Fibroblast of lung (primary cell): ENCODE measurements at regions not wholly inside any gene's neighbourhood (a gene's known extent, or its start where the extent isn't known, plus 50 kb on each side); places are given as distances from the start of the nearest gene placed in this dataset.

Source experiments
- DNase-seq, 2 donors: peaks; one replicate each; pipeline versions ENCODE4 v3.0.0 to v3.0.0-alpha.2; 2010; ENCODE audit warnings: low read depth in 2 of 2
- H2AFZ ChIP-seq: 2 replicates; pipeline ENCODE4 v1.5.1; 2012; ENCODE audit warnings: low read length, control low read depth, inconsistent platforms
- H3K27ac ChIP-seq: 2 replicates; pipeline ENCODE4 v1.5.1; 2011; ENCODE audit warnings: low read length, control low read depth; ENCODE audit not compliant: insufficient read depth
- H3K27me3 ChIP-seq: 2 replicates; pipeline ENCODE4 v1.5.1; 2011; ENCODE audit warnings: mild to moderate bottlenecking, low read length; ENCODE audit not compliant: control insufficient read depth, insufficient read depth
- H3K36me3 ChIP-seq: 2 replicates; pipeline ENCODE4 v1.5.1; 2011; ENCODE audit warnings: low read length; ENCODE audit not compliant: control insufficient read depth, insufficient read depth
- H3K4me1 ChIP-seq: 2 replicates; pipeline ENCODE4 v1.5.1; 2011; ENCODE audit warnings: low read length; ENCODE audit not compliant: control insufficient read depth, insufficient read depth; ENCODE audit errors: extremely low read depth
- H3K4me2 ChIP-seq: 2 replicates; pipeline ENCODE4 v1.5.1; 2011; ENCODE audit warnings: low read length, control low read depth; ENCODE audit not compliant: insufficient read depth; ENCODE audit errors: extremely low read depth
- H3K4me3 ChIP-seq, 4 experiments: fragments of 200-600 bp in 1 of 4; sonication (generic) in 1 of 4; replicated peaks in 1 of 4; 2 replicates each; pipeline ENCODE4 v1.5.1; 2011 to 2016; ENCODE audit warnings: low read length in 4 of 4, low read depth in 3 of 4, mild to moderate bottlenecking in 3 of 4, control low read depth in 2 of 4, inconsistent platforms in 1 of 4, mixed read lengths in 1 of 4; ENCODE audit not compliant: insufficient read depth in 1 of 4; ENCODE audit errors: control extremely low read depth in 1 of 4
- H3K79me2 ChIP-seq: 2 replicates; pipeline ENCODE4 v1.5.1; 2012; ENCODE audit warnings: mild to moderate bottlenecking, low read length, inconsistent platforms; ENCODE audit not compliant: control insufficient read depth, insufficient read depth
- H3K9ac ChIP-seq: 2 replicates; pipeline ENCODE4 v1.5.1; 2011; ENCODE audit warnings: mild to moderate bottlenecking, low read length, control low read depth; ENCODE audit not compliant: insufficient read depth
- H3K9me3 ChIP-seq: 2 replicates; pipeline ENCODE4 v1.5.1; 2012; ENCODE audit warnings: low read depth, low read length; ENCODE audit not compliant: control insufficient read depth, insufficient read depth
- H4K20me1 ChIP-seq: 2 replicates; pipeline ENCODE4 v1.5.1; 2011; ENCODE audit warnings: low read length; ENCODE audit not compliant: control insufficient read depth, insufficient read depth; ENCODE audit errors: extremely low read depth
- CTCF ChIP-seq, 2 donors: IDR thresholded peaks in 1 of 2; conservative IDR thresholded peaks in 1 of 2; 1 replicate in 1 of 2; 2 replicates in 1 of 2; pipeline ENCODE4 v1.5.1; 2011 to 2012; ENCODE audit warnings: low read length in 2 of 2, control low read depth in 1 of 2, inconsistent platforms in 1 of 2, low read depth in 1 of 2, mild to moderate bottlenecking in 1 of 2
- EZH2 ChIP-seq: IDR thresholded peaks from 2 replicates; pipeline ENCODE4 v1.5.1; 2012; ENCODE audit warnings: low read length, control low read depth, mild to moderate bottlenecking; ENCODE audit errors: missing control alignments

- Histone ChIP-seq H3K79me2 (no peaks in the 10 kb centered on the region), H3K9ac (no peak overlapping the region), H3K9me3 (no peaks in the 10 kb centered on the region), H3K27me3 (no peaks in the 10 kb centered on the region), H3K27ac (no peak overlapping the region), H2AFZ (no peak overlapping the region), H3K4me3 (no peak overlapping the region), H3K4me2 (no peak overlapping the region), H3K36me3 (no peaks in the 10 kb centered on the region), H3K4me1 (no peaks in the 10 kb centered on the region), H4K20me1 (no peaks in the 10 kb centered on the region)
- DNase-seq, result no peak
- TF ChIP-seq CTCF (conservative IDR thresholded peaks at IDR 0.05 in 1 of 2, IDR thresholded peaks at IDR 0.05 in 1 of 2; ENCODE audit: low read depth in 1 of 2, low read length in 2 of 2) (no peak), EZH2 (no peak)
Observed at GRCh38 chr9:134994926-134995791, 77.4 kb upstream of the FCN1 start.

GRCh38 chr9:134995792-134996120, 78.0 kb upstream of the FCN1 start:
- H3K27me3 ChIP-seq, result no peaks in the 10 kb centered on the region
- no peak overlapping the region for H3K9ac ChIP-seq
- H3K27ac ChIP-seq, result no peak overlapping the region
- DNase-seq, result no peak
- no peaks in the 10 kb centered on the region for H4K20me1 ChIP-seq
- H2AFZ ChIP-seq, result no peak overlapping the region
- H3K36me3 ChIP-seq, result no peaks in the 10 kb centered on the region
- no peak for TF ChIP-seq CTCF (conservative IDR thresholded peaks at IDR 0.05 in 1 of 2, IDR thresholded peaks at IDR 0.05 in 1 of 2; ENCODE audit: low read depth in 1 of 2, low read length in 2 of 2)
- no peak for TF ChIP-seq EZH2
- H3K4me3 ChIP-seq, result no peak overlapping the region
- no peak overlapping the region for H3K4me2 ChIP-seq
- H3K79me2 ChIP-seq, result no peaks in the 10 kb centered on the region
- no peaks in the 10 kb centered on the region for H3K4me1 ChIP-seq
- H3K9me3 ChIP-seq, result no peaks in the 10 kb centered on the region

GRCh38 chr9:134996591-134997530, 79.1 kb upstream of the FCN1 start:
- H3K4me2 ChIP-seq, result no peak overlapping the region
- H3K4me1 ChIP-seq, result no peaks in the 10 kb centered on the region
- no peak overlapping the region for H3K4me3 ChIP-seq
- no peaks in the 10 kb centered on the region for H3K36me3 ChIP-seq
- H4K20me1 ChIP-seq, result no peaks in the 10 kb centered on the region
- DNase-seq, result no peak
- H3K27me3 ChIP-seq, result no peaks in the 10 kb centered on the region
- no peak overlapping the region for H3K27ac ChIP-seq
- TF ChIP-seq EZH2 (no peak), CTCF (conservative IDR thresholded peaks at IDR 0.05 in 1 of 2, IDR thresholded peaks at IDR 0.05 in 1 of 2; ENCODE audit: low read depth in 1 of 2, low read length in 2 of 2) (no peak)
- H3K79me2 ChIP-seq, result no peaks in the 10 kb centered on the region
- no peak overlapping the region for H3K9ac ChIP-seq
- H2AFZ ChIP-seq, result no peak overlapping the region
- H3K9me3 ChIP-seq, result no peaks in the 10 kb centered on the region
